K562 (cell line): ENCODE measurements at regions not wholly inside any gene's neighbourhood (a gene's known extent, or its start where the extent isn't known, plus 50 kb on each side); places are given as distances from the start of the nearest gene placed in this dataset.

ENCODE experiments used
- ATAC-seq: fragments of 200-7000 bp; cut with Tn5 transposase; 3 replicates; pipeline ENCODE4 v1.9.1; 2020; ENCODE audit warnings: moderate library complexity
- BruUV-seq: library from RNA; stranded (reverse); fragments of 400-500 nt; replicated peaks from 2 replicates; lab custom pipeline; 2021; lab: Mats Ljungman, UMichigan
- CTCF ChIA-PET: fragments of 300-600 bp; formaldehyde crosslinking; extraction: SDS; loops from one replicate; lab custom pipeline; 2021; ENCODE audit warnings: low intra/inter-chr PET ratio; lab: Yijun Ruan, JAX
- POLR2A ChIA-PET: fragments of 300-600, 350-650 bp; sonication (Branson Sonifier 250); formaldehyde crosslinking; extraction: SDS; loops from one replicate; lab custom pipeline; 2021; ENCODE audit warnings: antibody characterized with exemption, inconsistent platforms; lab: Yijun Ruan, JAX
- DNase-seq, 4 experiments: peaks; one replicate each; pipeline versions ENCODE4 v3.0.0 to v3.0.0-alpha.2; 2011 to 2018; ENCODE audit warnings: low spot score in 3 of 4, mixed read lengths in 3 of 4; ENCODE audit errors: extremely low read depth in 1 of 4
- FAIRE-seq: peaks from 2 replicates; lab custom pipeline; 2011; peaks lifted over from hg19 to GRCh38; lab: Jason Lieb, UNC
- H2AFZ ChIP-seq: 2 replicates; pipeline ENCODE4 v1.6.0; 2011; ENCODE audit warnings: low read depth, low read length, control low read depth, inconsistent platforms
- H3K27ac ChIP-seq: fragments of 200-600 bp; 3 replicates; pipeline ENCODE4 v1.8.0; 2011; ENCODE audit warnings: low read depth, mild to moderate bottlenecking, control low read depth, inconsistent platforms, low read length, moderate library complexity, mixed read lengths; ENCODE audit errors: extremely low read depth
- H3K27me3 ChIP-seq, 2 experiments: fragments of 300-600 bp in 1 of 2; 2 replicates in 1 of 2; 3 replicates in 1 of 2; pipeline versions ENCODE4 v1.6.0 to v1.8.0; 2011; ENCODE audit warnings: inconsistent platforms in 2 of 2, low read length in 2 of 2, mild to moderate bottlenecking in 1 of 2, mixed read lengths in 1 of 2, moderate library complexity in 1 of 2; ENCODE audit not compliant: control insufficient read depth in 2 of 2, insufficient read depth in 2 of 2
- H3K36me3 ChIP-seq: fragments of 300-600 bp; 3 replicates; pipeline ENCODE4 v1.8.0; 2011; ENCODE audit warnings: mild to moderate bottlenecking, low read length, inconsistent platforms; ENCODE audit not compliant: control insufficient read depth, insufficient read depth
- H3K4me1 ChIP-seq, 2 experiments: fragments of 200-600 bp in 1 of 2; replicated peaks in 1 of 2; 2 replicates in 1 of 2; 3 replicates in 1 of 2; pipeline versions ENCODE4 v1.5.1 to v1.8.0; 2011; ENCODE audit warnings: inconsistent platforms in 2 of 2, low read length in 2 of 2, mild to moderate bottlenecking in 1 of 2, mixed read lengths in 1 of 2, moderate library complexity in 1 of 2; ENCODE audit not compliant: control insufficient read depth in 2 of 2, insufficient read depth in 2 of 2
- H3K4me2 ChIP-seq: 2 replicates; pipeline ENCODE4 v1.6.1; 2011; ENCODE audit warnings: low read length, control low read depth, inconsistent platforms, mixed read lengths; ENCODE audit not compliant: insufficient read depth
- H3K4me3 ChIP-seq: fragments of 200-600 bp; sonication (generic), shearing (Covaris generic); 2 replicates; pipeline ENCODE4 v1.5.1; 2016; ENCODE audit warnings: control low read depth, inconsistent platforms
- H3K79me2 ChIP-seq: fragments of 200-600 bp; 3 replicates; pipeline ENCODE4 v1.8.0; 2011; ENCODE audit warnings: low read length, inconsistent platforms; ENCODE audit not compliant: control insufficient read depth, insufficient read depth
- H3K9ac ChIP-seq, 2 experiments: 2 replicates each; pipeline versions ENCODE4 v1.6.0 to v1.6.1; 2011; ENCODE audit warnings: low read depth in 2 of 2, low read length in 2 of 2, control low read depth in 1 of 2, inconsistent platforms in 1 of 2, mild to moderate bottlenecking in 1 of 2, mixed read lengths in 1 of 2; ENCODE audit not compliant: insufficient read depth in 1 of 2
- H3K9me1 ChIP-seq: one replicate; pipeline ENCODE4 v1.6.0; 2011; ENCODE audit warnings: inconsistent platforms, mild to moderate bottlenecking, low read length, moderate library complexity; ENCODE audit not compliant: control insufficient read depth, insufficient read depth
- H3K9me3 ChIP-seq: replicated peaks from 2 replicates; pipeline ENCODE4 v1.5.1; 2011; ENCODE audit warnings: low read depth, low read length, inconsistent platforms; ENCODE audit not compliant: control insufficient read depth, insufficient read depth
- H4K20me1 ChIP-seq: replicated peaks from 2 replicates; pipeline ENCODE4 v1.6.1; 2011; ENCODE audit warnings: low read length, inconsistent platforms, mixed read lengths; ENCODE audit not compliant: control insufficient read depth, insufficient read depth
- CEBPB ChIP-seq: fragments of 450-650 bp; IDR thresholded peaks from 2 replicates; pipeline ENCODE4 v1.6.1; 2016; ENCODE audit warnings: missing genetic modification characterization, missing compliant biosample characterization
- CHD2 ChIP-seq: IDR thresholded peaks from 2 replicates; pipeline ENCODE4 v1.6.1; 2011; ENCODE audit warnings: low read depth, low read length
- CTBP1 ChIP-seq: fragments of 450-650 bp; IDR thresholded peaks from 2 replicates; pipeline ENCODE4 v1.6.1; 2016; ENCODE audit warnings: borderline replicate concordance
- CXXC5 ChIP-seq: fragments of 250-450 bp; sonication (Bioruptor Pico); IDR thresholded peaks from 2 replicates; pipeline ENCODE4 v1.8.0; 2022; ENCODE audit warnings: inconsistent platforms, mild to moderate bottlenecking, moderate library complexity
- E2F3 ChIP-seq: fragments of 250-450 bp; sonication (Bioruptor Pico); IDR thresholded peaks from 2 replicates; pipeline ENCODE4 v1.4.0; 2020; ENCODE audit warnings: mild to moderate bottlenecking
- FOXJ3 ChIP-seq: sonication (generic); formaldehyde crosslinking; IDR thresholded peaks from 2 replicates; pipeline ENCODE4 v1.4.0; 2020; ENCODE audit warnings: mild to moderate bottlenecking, missing genetic modification reagents
- JUND ChIP-seq, 2 experiments: IDR thresholded peaks; 2 replicates in 1 of 2; 3 replicates in 1 of 2; pipeline ENCODE4 v1.6.1; 2011; ENCODE audit warnings: borderline replicate concordance in 2 of 2, low read depth in 2 of 2, low read length in 2 of 2, improper control_type of control experiment in 1 of 2, missing biosample characterization in 1 of 2, missing genetic modification characterization in 1 of 2, missing genetic modification reagents in 1 of 2
- MTA3 ChIP-seq: fragments of 450-650 bp; formaldehyde crosslinking; IDR thresholded peaks from 2 replicates; pipeline ENCODE4 v1.6.1; 2017; ENCODE audit warnings: mild to moderate bottlenecking, borderline replicate concordance
- SIX5 ChIP-seq, 2 experiments: IDR thresholded peaks; 2 replicates each; pipeline ENCODE4 v1.6.1; 2011; ENCODE audit warnings: low read length in 2 of 2, borderline replicate concordance in 1 of 2, low read depth in 1 of 2, mild to moderate bottlenecking in 1 of 2, moderate library complexity in 1 of 2; ENCODE audit not compliant: insufficient read depth in 1 of 2
- STAG1 ChIP-seq: sonication (generic); formaldehyde crosslinking; IDR thresholded peaks from 2 replicates; pipeline ENCODE4 v1.5.0; 2020; ENCODE audit warnings: missing genetic modification reagents, borderline replicate concordance
- TEAD4 ChIP-seq, 2 experiments: sonication (generic) in 1 of 2; formaldehyde crosslinking in 1 of 2; IDR thresholded peaks; 2 replicates each; pipeline versions ENCODE4 v1.6.1 to v1.8.0; 2012 to 2022; ENCODE audit warnings: borderline replicate concordance in 1 of 2, inconsistent platforms in 1 of 2, low read length in 1 of 2, mild to moderate bottlenecking in 1 of 2, missing genetic modification reagents in 1 of 2
- ZNF232 ChIP-seq: sonication (generic); formaldehyde crosslinking; IDR thresholded peaks from 2 replicates; pipeline ENCODE4 v1.8.0; 2022; ENCODE audit warnings: mild to moderate bottlenecking, missing genetic modification reagents
- WGBS: fragments of 100-300 bp; shearing (Covaris generic); methylation state at CpG from one replicate; pipeline ENCODE4 v1.1.6; 2016; ENCODE audit warnings: low coverage, mixed read lengths; ENCODE audit not compliant: insufficient coverage; ENCODE audit errors: missing lambda C conversion rate; 5-methylcytosine and 5-hydroxymethylcytosine counted together
- in situ Hi-C: fragments of 300-500 bp; cut with MboI; formaldehyde crosslinking; loops from 4 replicates; pipeline ENCODE4 v1.15.0; 2018; ENCODE audit warnings: inconsistent platforms, mixed read lengths
- intact Hi-C: fragments of 100-400 bp; cut with micrococcal nuclease; formaldehyde crosslinking; loops from 2 replicates; pipeline ENCODE4 v1.14.2; 2022
- TF ChIP-seq, protein P1 (sequence below): fragments of 450-650 bp; IDR thresholded peaks from 2 replicates; pipeline ENCODE4 v1.7.1; 2018; ENCODE audit warnings: mild to moderate bottlenecking, low read depth; ENCODE audit not compliant: partially characterized antibody

DNA sequence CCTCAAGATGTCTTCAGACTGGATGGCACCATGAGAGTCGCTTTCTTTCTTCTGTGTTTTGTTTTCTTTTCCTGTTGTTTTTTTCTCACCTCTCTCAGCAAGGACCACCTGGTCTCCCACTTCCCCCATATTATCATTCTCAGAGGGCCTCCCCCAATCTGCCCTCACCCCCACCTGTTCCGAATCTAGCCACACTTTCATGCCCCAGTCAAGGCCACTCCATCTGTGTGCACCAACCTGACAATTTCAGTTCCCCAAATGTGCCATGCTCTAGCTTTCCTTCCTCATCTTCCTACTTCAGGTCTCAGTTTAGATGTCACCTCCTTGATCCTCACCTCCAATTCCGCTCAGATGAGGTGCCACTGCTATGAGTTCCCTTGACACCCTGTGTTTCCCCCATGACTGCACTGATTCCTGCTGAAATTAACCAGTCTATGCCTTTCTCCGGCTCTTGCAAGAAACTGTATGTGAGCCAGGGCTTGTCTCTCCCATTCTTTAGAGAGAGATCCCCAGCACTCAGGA is 146.2 kb downstream of the PLPP3 start (continued):
- TF ChIP-seq JUND (IDR thresholded peaks at IDR 0.05; ENCODE audit: borderline replicate concordance, low read depth, low read length) (no peak), JUND (tag; IDR thresholded peaks at IDR 0.05; ENCODE audit: borderline replicate concordance, low read depth, low read length) (no peak)

DNA sequence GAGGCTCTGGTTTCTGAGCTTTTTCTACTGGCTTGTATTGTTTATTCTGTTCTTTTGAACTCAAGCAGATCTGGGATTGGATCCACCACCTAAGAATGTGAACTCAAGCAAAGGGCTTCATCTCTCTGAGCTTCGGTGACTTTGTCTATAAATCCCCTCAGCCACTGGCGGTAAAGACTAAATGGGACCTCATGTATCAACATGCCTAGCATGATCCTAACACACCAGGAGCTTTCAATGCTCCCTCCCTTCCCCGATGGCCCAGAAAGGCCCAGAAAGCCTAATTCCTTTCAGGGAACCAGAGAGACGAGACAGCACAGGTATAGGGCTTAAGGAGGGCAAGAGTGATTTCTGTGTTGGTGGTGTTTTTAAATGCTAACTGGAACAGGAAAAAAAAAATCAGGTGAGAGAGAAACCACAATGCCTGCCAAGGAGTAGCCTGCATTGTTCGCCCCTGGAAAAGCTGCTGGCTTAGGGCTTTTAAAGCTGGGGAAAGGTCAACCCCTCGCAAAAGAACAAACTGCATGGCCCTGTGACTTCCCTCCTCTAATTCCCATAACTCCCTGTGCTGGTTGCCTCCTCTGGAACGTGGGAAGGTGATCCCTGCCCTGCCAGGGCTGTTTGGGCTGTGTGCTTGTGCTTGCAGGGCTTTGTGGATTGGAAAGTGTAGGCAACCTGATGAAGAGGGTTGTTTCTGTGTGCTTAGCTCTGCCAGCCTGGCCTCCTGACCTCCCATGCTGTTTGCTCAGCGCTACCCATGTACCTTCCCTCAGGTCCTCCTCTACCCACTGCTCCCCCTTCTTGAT is 147.0 kb downstream of the PLPP3 start:
- H3K4me2 ChIP-seq = no peak overlapping the region
- H3K79me2 ChIP-seq = no peaks in the 10 kb centered on the region
- no peaks in the 10 kb centered on the region for H3K4me1 ChIP-seq
- 3% methylated on average over 8 of the region's 8 CpGs for WGBS
- H3K27ac ChIP-seq = no peak overlapping the region
- ChIA-PET POLR2A (no interaction called here), CTCF (no interaction called here)
- no peaks in the 10 kb centered on the region for H3K9me1 ChIP-seq
- no peak for FAIRE-seq
- no peak overlapping the region for H2AFZ ChIP-seq
- no peak overlapping the region for H3K9ac ChIP-seq
- peaks cover 0 to 13% of the 10 kb centered on the region in 2 experiments; a peak in 2 of 5 replicates for H3K27me3 ChIP-seq
- H3K9me3 ChIP-seq = no peaks in the 10 kb centered on the region
- H3K36me3 ChIP-seq = no peaks in the 10 kb centered on the region
- in situ Hi-C loops = no loop called here
- TF ChIP-seq FOXJ3 (CRISPR knock-in tag) = no peak
- no peak for TF ChIP-seq CTBP1
- no peak for TF ChIP-seq SIX5 (IDR thresholded peaks at IDR 0.05; ENCODE audit: borderline replicate concordance in 1 of 2, insufficient read depth in 1 of 2, low read depth in 1 of 2, low read length in 2 of 2)
- TF ChIP-seq STAG1 (CRISPR knock-in tag) = no peak
- TF ChIP-seq CHD2 = no peak
- TF ChIP-seq, protein P1, sequence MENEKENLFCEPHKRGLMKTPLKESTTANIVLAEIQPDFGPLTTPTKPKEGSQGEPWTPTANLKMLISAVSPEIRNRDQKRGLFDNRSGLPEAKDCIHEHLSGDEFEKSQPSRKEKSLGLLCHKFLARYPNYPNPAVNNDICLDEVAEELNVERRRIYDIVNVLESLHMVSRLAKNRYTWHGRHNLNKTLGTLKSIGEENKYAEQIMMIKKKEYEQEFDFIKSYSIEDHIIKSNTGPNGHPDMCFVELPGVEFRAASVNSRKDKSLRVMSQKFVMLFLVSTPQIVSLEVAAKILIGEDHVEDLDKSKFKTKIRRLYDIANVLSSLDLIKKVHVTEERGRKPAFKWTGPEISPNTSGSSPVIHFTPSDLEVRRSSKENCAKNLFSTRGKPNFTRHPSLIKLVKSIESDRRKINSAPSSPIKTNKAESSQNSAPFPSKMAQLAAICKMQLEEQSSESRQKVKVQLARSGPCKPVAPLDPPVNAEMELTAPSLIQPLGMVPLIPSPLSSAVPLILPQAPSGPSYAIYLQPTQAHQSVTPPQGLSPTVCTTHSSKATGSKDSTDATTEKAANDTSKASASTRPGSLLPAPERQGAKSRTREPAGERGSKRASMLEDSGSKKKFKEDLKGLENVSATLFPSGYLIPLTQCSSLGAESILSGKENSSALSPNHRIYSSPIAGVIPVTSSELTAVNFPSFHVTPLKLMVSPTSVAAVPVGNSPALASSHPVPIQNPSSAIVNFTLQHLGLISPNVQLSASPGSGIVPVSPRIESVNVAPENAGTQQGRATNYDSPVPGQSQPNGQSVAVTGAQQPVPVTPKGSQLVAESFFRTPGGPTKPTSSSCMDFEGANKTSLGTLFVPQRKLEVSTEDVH = no peak
- no peak for TF ChIP-seq CXXC5
- TF ChIP-seq E2F3 (CRISPR knock-in tag) = no peak
- TF ChIP-seq TEAD4 (IDR thresholded peaks at IDR 0.05; ENCODE audit: low read length) = no peak
- TF ChIP-seq TEAD4 (CRISPR knock-in tag; IDR thresholded peaks at IDR 0.05; ENCODE audit: borderline replicate concordance) = no peak
- no peak for TF ChIP-seq ZNF232
- no peak for TF ChIP-seq CEBPB
- TF ChIP-seq MTA3 = no peak
- intact Hi-C loops = no loop called here
- H4K20me1 ChIP-seq = peaks cover 4% of the 10 kb centered on the region; the same call in 1 of the 2 replicates
- no peak for ATAC-seq
- H3K4me3 ChIP-seq = no peak overlapping the region
- no TSS peak for BruUV-seq
- no peak for DNase-seq
